HG02642 (cell line): ENCODE measurements at regions not wholly inside any gene's neighbourhood (a gene's known extent, or its start where the extent isn't known, plus 50 kb on each side); places are given as distances from the start of the nearest gene placed in this dataset.
"Not testable (repeated sequence)": the region's sequence is repeated elsewhere in the genome, so short reads cannot be mapped to it uniquely, and the experiment has no call there.

Experiments used
- ATAC-seq: cut with Tn5 transposase; IDR thresholded peaks from one replicate; pipeline ENCODE4 v1.9.1; 2021; ENCODE audit warnings: mild to moderate bottlenecking; ENCODE audit not compliant: unreplicated experiment, poor library complexity

DNA sequence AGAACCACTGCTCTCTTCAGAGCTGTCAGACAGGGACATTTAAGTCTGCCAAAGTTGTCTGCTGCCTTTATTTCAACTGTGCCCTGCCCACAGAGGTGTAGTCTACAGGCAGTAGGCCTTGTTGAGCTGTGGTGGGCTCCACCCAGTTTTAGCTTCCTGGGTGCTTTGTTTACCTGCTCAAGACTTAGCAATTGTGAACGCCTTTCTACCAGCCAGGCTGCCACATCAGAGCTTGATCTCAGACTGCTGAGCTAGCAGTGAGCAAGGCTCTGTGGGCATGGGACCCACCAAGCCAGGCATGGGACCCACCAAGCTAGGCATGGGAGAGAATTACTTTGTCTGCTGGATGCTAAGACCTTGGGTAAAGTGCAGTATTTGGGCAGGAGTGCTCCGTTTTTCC, 351.8 kb downstream of the CDY1 start:
- not testable (repeated sequence) for ATAC-seq

DNA sequence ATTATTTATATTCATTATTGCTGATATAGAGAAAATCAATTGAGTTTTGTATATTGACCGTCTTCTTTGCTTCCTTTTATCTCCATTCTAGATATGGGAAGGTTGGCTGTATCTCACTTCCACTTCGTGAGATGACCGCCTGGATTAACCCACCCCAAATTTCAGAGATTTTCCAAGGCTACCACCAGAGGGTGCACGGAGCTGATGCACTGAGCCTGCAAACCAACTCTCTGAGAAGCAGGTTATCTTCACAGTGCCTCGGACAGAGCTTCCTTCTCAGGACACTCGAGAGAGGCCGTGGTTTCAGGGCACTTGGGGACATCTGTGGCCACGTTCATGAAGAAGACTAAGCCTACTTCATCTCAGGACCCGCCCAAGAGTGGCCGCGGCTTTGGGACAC, 365.8 kb downstream of the CDY1 start:
- not testable (repeated sequence) for ATAC-seq

DNA sequence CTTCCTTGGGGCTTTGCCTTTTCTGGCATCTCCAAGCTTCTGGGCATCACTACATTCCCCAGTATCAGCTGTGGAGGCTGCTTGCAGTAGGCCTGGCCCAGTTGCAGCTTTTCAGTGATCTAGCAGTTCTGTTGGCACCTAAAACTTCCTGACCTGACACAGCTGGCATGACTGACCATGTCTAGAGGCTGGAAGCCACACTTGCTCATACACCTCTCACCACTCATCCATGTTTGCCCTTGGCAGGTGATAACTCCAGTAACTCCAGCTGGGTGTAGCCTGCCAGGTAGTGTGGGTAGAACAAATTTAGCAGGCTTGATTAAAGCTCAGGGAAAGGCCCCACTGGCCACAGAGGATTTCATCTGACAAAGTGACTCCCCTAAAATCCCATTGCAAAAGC, 377.9 kb downstream of the CDY1 start:
- not testable (repeated sequence) for ATAC-seq

DNA sequence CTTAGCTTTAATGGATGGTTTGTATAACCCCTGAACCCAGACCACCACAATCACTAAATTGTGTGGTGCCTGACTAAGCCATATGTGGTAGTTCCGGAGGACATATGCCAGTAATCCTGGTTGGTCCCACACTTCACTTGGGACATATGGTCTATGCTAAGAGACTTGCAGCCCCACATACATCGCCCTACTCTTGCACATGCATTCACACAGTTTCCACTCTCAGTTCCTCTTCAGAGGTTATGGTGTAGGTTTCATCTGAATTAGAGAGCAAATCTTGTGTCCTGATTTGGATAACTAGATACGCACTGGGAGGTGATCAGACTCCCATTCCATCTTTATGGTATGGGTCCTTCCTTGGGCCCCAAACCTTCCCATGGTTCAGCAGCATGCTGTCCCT, 425.4 kb downstream of the CDY1 start:
- ATAC-seq = not testable (repeated sequence)

DNA sequence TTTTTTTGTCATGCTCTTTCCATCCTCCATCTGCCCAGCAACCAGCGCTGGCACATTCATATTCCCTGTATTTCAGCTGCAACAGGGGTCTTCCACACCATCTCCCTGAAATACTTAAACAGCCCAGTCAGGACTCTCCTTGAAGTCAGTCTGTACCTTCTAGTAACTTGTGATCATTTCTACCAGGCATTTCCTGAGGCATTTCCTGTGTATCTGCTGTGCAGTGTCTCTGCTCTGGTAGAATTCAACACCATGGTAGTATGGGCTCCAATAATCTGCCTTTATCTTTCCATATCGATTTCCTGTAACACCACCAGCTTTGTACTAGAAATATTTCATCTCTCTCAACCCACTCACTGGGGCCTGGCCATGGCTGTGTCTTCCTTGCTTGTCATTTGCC, 436.0 kb downstream of the CDY1 start:
- ATAC-seq = not testable (repeated sequence)

DNA sequence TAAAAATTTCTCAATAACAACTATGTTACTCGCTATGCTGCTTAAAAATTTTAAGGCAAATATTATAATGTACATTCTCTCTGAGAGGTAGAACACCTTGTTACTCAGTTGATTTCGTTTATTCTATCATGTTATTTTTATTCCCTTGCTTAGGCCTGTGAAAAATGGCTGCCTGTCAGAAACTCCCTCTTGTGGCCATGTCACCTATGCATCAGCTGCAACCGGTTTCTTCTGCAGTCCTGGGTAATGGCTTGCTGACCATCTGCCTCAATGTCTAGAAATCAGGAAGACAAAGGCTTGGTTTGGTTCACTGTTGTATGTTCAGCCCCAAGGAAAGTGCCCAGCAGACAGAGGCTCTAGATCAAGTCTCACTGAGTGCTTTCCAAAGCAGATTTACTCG, 437.3 kb downstream of the CDY1 start:
- ATAC-seq = not testable (repeated sequence)

DNA sequence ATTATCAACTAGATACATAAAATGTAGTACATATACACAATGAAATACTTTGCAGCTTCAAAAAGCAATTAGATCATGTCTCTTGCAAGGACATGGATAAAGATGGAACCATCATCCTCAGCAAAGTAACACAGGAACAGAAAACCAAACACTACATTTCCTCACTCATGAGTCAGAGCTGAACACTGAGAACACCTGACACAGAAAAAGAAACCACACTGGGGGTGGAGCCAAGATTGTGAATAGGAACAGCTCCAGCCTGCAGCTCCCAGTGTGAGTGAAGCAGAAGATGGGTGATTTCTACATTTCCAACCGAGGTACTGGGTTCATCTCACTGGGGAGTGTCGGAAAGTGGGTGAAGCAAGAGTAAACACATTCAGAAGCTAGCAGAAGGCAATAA, 451.2 kb downstream of the CDY1 start:
- ATAC-seq = peak; percentile 64

DNA sequence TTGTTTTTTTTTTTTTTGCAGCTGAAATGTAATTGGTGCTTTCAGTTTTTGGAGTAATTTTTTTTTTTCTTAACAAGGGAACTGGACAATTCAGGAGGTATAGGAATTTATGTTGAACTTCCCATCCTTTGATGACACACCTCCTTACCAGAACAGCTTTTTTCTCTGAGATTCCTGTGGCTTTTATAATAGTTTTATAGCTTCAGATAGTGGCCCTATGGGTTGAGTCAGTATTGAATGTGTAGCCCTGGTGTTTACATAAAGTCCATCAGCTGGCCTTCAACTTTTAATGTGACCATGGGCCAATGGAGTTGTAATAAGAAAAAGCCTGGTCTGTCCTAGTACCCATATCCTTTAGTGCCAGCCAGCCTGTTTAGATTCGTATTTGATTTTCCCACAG, 457.5 kb downstream of the CDY1 start:
- ATAC-seq = not testable (repeated sequence)

DNA sequence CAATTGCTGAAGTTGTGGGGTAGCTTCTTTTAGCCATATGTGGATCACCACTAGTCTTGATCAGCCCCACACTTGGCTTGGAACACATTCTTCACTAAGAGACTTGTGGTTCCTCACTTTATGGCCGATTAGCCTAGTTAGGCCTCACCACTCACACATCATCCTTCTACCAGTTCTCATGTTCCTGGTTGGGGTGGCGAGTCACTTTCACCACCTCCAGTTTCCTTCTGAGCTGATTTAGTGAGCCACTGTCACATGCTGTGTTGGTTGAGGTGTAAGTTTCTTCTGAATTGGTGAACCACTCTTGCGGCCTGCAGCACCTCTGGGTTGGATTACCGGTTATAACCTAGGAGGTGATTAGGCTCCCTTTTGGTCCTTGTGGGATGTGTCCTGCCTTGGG, 459.3 kb downstream of the CDY1 start:
- ATAC-seq = not testable (repeated sequence)

DNA sequence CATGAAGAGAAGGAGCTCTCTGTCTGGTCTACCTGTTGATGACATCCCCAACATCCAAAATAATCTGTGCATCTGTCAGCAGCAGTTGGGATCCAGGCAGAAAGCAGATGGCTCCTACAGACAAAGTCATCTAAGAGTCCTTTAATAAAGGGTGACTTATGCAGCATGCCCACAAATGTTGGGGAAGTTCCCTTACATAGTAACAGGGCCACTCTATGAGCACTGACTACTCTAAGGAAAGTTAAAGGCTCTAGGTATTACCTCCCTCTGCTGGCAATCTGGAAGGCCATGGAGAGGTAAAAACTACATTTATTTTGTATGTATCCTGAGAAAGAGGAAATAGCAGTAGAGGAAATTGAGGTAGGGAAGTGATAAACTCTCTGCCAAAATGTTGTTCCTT, 465.2 kb downstream of the CDY1 start:
- ATAC-seq = not testable (repeated sequence)
